IMR-90 (cell line): ENCODE measurements at regions not wholly inside any gene's neighbourhood (a gene's known extent, or its start where the extent isn't known, plus 50 kb on each side); places are given as distances from the start of the nearest gene placed in this dataset.

Experiments used
- ATAC-seq: fragments of 200-7000 bp; cut with Tn5 transposase; 2 replicates; pipeline ENCODE4 v1.9.1; 2020; ENCODE audit warnings: low read depth, mild to moderate bottlenecking, moderate library complexity
- BruUV-seq: library from RNA; stranded (reverse); fragments of 400-500 nt; replicated peaks from 2 replicates; lab custom pipeline; 2021; lab: Mats Ljungman, UMichigan
- CTCF ChIA-PET: fragments of 300-600 bp; formaldehyde crosslinking; extraction: SDS; loops from one replicate; lab custom pipeline; 2021; ENCODE audit warnings: antibody characterized with exemption; lab: Yijun Ruan, JAX
- POLR2A ChIA-PET: fragments of 300-600 bp; sonication (Branson Sonifier 250); formaldehyde crosslinking; loops from one replicate; lab custom pipeline; 2022; ENCODE audit warnings: antibody characterized with exemption; ENCODE audit not compliant: unreplicated experiment; lab: Charles Lee
- DNase-seq: peaks from one replicate; pipeline ENCODE4 v3.0.0; 2013
- H2AFZ ChIP-seq: replicated peaks from 2 replicates; pipeline ENCODE3; 2013; ENCODE audit warnings: low read length, mild to moderate bottlenecking; ENCODE audit not compliant: poor library complexity
- H2AK5ac ChIP-seq: 2 replicates; pipeline ENCODE4 v1.6.1; 2013; ENCODE audit warnings: low read depth, low read length, inconsistent platforms
- H2AK9ac ChIP-seq: replicated peaks from 2 replicates; pipeline ENCODE3; 2013; ENCODE audit warnings: mild to moderate bottlenecking, low read depth, low read length, moderate library complexity; ENCODE audit not compliant: poor library complexity
- H2BK120ac ChIP-seq: 2 replicates; pipeline ENCODE4 v1.6.1; 2013; ENCODE audit warnings: low read depth, low read length, inconsistent platforms
- H2BK15ac ChIP-seq: 3 replicates; pipeline ENCODE4 v1.6.1; 2013; ENCODE audit warnings: low read depth, low read length, inconsistent platforms
- H2BK20ac ChIP-seq: 2 replicates; pipeline ENCODE4 v1.6.1; 2013; ENCODE audit warnings: low read depth, mild to moderate bottlenecking, inconsistent platforms, low read length, moderate library complexity
- H2BK5ac ChIP-seq: 2 replicates; pipeline ENCODE4 v1.6.1; 2013; ENCODE audit warnings: mild to moderate bottlenecking, low read depth, low read length, inconsistent platforms; ENCODE audit not compliant: poor library complexity, severe bottlenecking
- H3K14ac ChIP-seq: replicated peaks from 2 replicates; pipeline ENCODE4 v1.6.1; 2013; ENCODE audit warnings: low read depth, low read length, inconsistent platforms
- H3K18ac ChIP-seq: 2 replicates; pipeline ENCODE4 v1.6.1; 2013; ENCODE audit warnings: low read depth, low read length, control low read depth
- H3K23ac ChIP-seq: 2 replicates; pipeline ENCODE4 v1.6.1; 2013; ENCODE audit warnings: low read depth, low read length, inconsistent platforms
- H3K27ac ChIP-seq: 2 replicates; pipeline ENCODE4 v1.5.1; 2013; ENCODE audit warnings: mild to moderate bottlenecking, control low read depth, low read length; ENCODE audit not compliant: insufficient read depth
- H3K27me3 ChIP-seq: 2 replicates; pipeline ENCODE4 v1.6.1; 2013; ENCODE audit warnings: low read length; ENCODE audit not compliant: control insufficient read depth, insufficient read depth
- H3K36me3 ChIP-seq: 2 replicates; pipeline ENCODE4 v1.6.1; 2013; ENCODE audit warnings: low read length, mixed read lengths; ENCODE audit not compliant: control insufficient read depth, insufficient read depth
- H3K4ac ChIP-seq: 2 replicates; pipeline ENCODE4 v1.6.1; 2013; ENCODE audit warnings: low read depth, low read length, inconsistent platforms
- H3K4me1 ChIP-seq: 2 replicates; pipeline ENCODE4 v1.6.1; 2013; ENCODE audit warnings: low read length, mixed read lengths; ENCODE audit not compliant: control insufficient read depth, insufficient read depth
- H3K4me2 ChIP-seq: 2 replicates; pipeline ENCODE4 v1.6.1; 2013; ENCODE audit warnings: low read depth, mild to moderate bottlenecking, control low read depth, low read length, moderate library complexity
- H3K4me3 ChIP-seq: 2 replicates; pipeline ENCODE4 v1.5.1; 2013; ENCODE audit warnings: low read depth, mild to moderate bottlenecking, control low read depth, low read length, moderate library complexity; ENCODE audit not compliant: insufficient read depth
- H3K56ac ChIP-seq: 2 replicates; pipeline ENCODE4 v1.6.1; 2013; ENCODE audit warnings: low read length, inconsistent platforms; ENCODE audit not compliant: insufficient read depth; ENCODE audit errors: extremely low read depth
- H3K79me1 ChIP-seq, 2 experiments: 2 replicates each; pipeline ENCODE4 v1.6.1; 2013; ENCODE audit warnings: low read length in 2 of 2, inconsistent platforms in 1 of 2, low read depth in 1 of 2
- H3K9ac ChIP-seq: 2 replicates; pipeline ENCODE4 v1.6.1; 2013; ENCODE audit warnings: low read depth, low read length, control low read depth
- H3K9me1 ChIP-seq: 2 replicates; pipeline ENCODE4 v1.6.1; 2013; ENCODE audit warnings: low read length, inconsistent platforms; ENCODE audit not compliant: insufficient read depth
- H3K9me3 ChIP-seq: 2 replicates; pipeline ENCODE4 v1.6.1; 2013; ENCODE audit warnings: low read length; ENCODE audit not compliant: control insufficient read depth, insufficient read depth
- H4K20me1 ChIP-seq: 2 replicates; pipeline ENCODE4 v1.6.1; 2013; ENCODE audit warnings: low read length, inconsistent platforms; ENCODE audit not compliant: insufficient read depth
- H4K5ac ChIP-seq: 2 replicates; pipeline ENCODE4 v1.6.1; 2013; ENCODE audit warnings: mild to moderate bottlenecking, low read depth, low read length, control low read depth
- H4K8ac ChIP-seq, 2 experiments: 2 replicates each; pipeline ENCODE4 v1.6.1; 2013; ENCODE audit warnings: low read depth in 2 of 2, low read length in 2 of 2, control low read depth in 1 of 2, inconsistent platforms in 1 of 2
- H4K91ac ChIP-seq: 2 replicates; pipeline ENCODE4 v1.6.1; 2013; ENCODE audit warnings: low read depth, low read length, inconsistent platforms; ENCODE audit not compliant: insufficient read depth
- BHLHE40 ChIP-seq: fragments of 150-350 bp; IDR thresholded peaks from 2 replicates; pipeline ENCODE4 v1.6.1; 2016; ENCODE audit warnings: mild to moderate bottlenecking, low read depth, low read length
- CEBPB ChIP-seq: IDR thresholded peaks from 2 replicates; pipeline ENCODE4 v1.6.1; 2012; ENCODE audit warnings: low read depth, low read length, improper control_type of control experiment
- CHD1 ChIP-seq: IDR thresholded peaks from 2 replicates; pipeline ENCODE4 v1.6.1; 2012; ENCODE audit warnings: low read depth, low read length, improper control_type of control experiment
- FOS ChIP-seq: fragments of 150-350 bp; IDR thresholded peaks from 2 replicates; pipeline ENCODE4 v1.6.1; 2016; ENCODE audit warnings: low read depth, low read length
- MAFK ChIP-seq: IDR thresholded peaks from 2 replicates; pipeline ENCODE4 v1.6.1; 2012; ENCODE audit warnings: low read depth, low read length, improper control_type of control experiment
- MAZ ChIP-seq: IDR thresholded peaks from 2 replicates; pipeline ENCODE4 v1.6.1; 2012; ENCODE audit warnings: low read depth, mild to moderate bottlenecking, low read length, improper control_type of control experiment, moderate library complexity, borderline replicate concordance
- MXI1 ChIP-seq: IDR thresholded peaks from 2 replicates; pipeline ENCODE4 v1.6.1; 2012; ENCODE audit warnings: low read depth, mild to moderate bottlenecking, low read length, moderate library complexity, borderline replicate concordance
- NFE2L2 ChIP-seq: fragments of 150-350 bp; IDR thresholded peaks from 2 replicates; pipeline ENCODE4 v1.6.1; 2016; ENCODE audit warnings: low read depth, mild to moderate bottlenecking, low read length
- POLR2A ChIP-seq: IDR thresholded peaks from 2 replicates; pipeline ENCODE4 v1.6.1; 2012; ENCODE audit warnings: mild to moderate bottlenecking, low read depth, low read length
- RAD21 ChIP-seq: IDR thresholded peaks from 2 replicates; pipeline ENCODE4 v1.6.1; 2012; ENCODE audit warnings: low read length, improper control_type of control experiment
- RCOR1 ChIP-seq: IDR thresholded peaks from 2 replicates; pipeline ENCODE4 v1.6.1; 2012; ENCODE audit warnings: mild to moderate bottlenecking, low read length, improper control_type of control experiment; ENCODE audit not compliant: insufficient replicate concordance
- RFX5 ChIP-seq: IDR thresholded peaks from 2 replicates; pipeline ENCODE4 v1.8.0; 2012; ENCODE audit warnings: low read depth, mild to moderate bottlenecking, low read length, moderate library complexity
- SMC3 ChIP-seq: fragments of 150-350 bp; IDR thresholded peaks from 2 replicates; pipeline ENCODE4 v1.6.1; 2016; ENCODE audit warnings: low read depth, mild to moderate bottlenecking, antibody characterized with exemption, low read length, moderate library complexity
- WGBS, 2 experiments: methylation state at CpG; one replicate each; pipeline versions ENCODE4 v1.1.5 to v1.1.7; 2013; ENCODE audit warnings: missing lambda C conversion rate in 2 of 2; ENCODE audit not compliant: insufficient read length in 1 of 2; ENCODE audit errors: extremely low coverage in 2 of 2; 5-methylcytosine and 5-hydroxymethylcytosine counted together
- dilution Hi-C: fragments of 300-500 bp; cut with HindIII; formaldehyde crosslinking; loops from one replicate; pipeline ENCODE4 v1.14.3; 2018; ENCODE audit warnings: low sequenced_read_pairs; ENCODE audit not compliant: unreplicated experiment
- in situ Hi-C: fragments of 300-500 bp; cut with MboI; formaldehyde crosslinking; loops from 3 replicates; pipeline ENCODE4 v1.14.3; 2019; ENCODE audit warnings: low sequenced_read_pairs, inconsistent platforms, mixed read lengths
- intact Hi-C: fragments of 100-400 bp; cut with micrococcal nuclease; formaldehyde crosslinking; loops from 2 replicates; pipeline ENCODE4 v1.10.0; 2022
- TF ChIP-seq, protein P1 (sequence below): fragments of 150-350 bp; IDR thresholded peaks from 2 replicates; pipeline ENCODE4 v1.6.1; 2016; ENCODE audit warnings: low read depth, mild to moderate bottlenecking, low read length, moderate library complexity, borderline replicate concordance
- TF ChIP-seq, protein P2 (sequence below): conservative IDR thresholded peaks from 2 replicates; pipeline ENCODE4 v1.5.1; 2012; ENCODE audit warnings: mild to moderate bottlenecking, low read depth, low read length, improper control_type of control experiment
- TF ChIP-seq, protein P3 (sequence below): fragments of 150-350 bp; IDR thresholded peaks from 2 replicates; pipeline ENCODE4 v1.6.1; 2017; ENCODE audit warnings: mild to moderate bottlenecking, antibody characterized with exemption, low read length, low read depth

DNA sequence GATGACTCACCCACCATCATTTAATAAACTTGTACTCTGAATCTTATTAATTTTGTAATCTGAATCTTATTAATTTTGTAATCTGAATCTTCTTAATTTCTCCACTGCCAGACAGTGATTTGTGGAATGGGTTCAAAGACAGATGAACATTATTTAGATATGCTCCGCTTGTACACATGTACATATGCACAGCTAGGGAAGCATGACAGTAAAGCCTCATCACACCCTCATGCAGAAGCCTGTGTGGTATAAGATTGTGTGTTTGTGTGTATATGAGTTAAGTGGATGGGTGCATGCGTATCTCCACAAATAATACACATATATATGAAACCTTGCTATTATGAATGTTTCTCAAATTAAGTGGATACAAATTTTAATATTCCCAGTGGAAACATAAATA, 318.5 kb upstream of the SFRP2 start:
- H4K5ac ChIP-seq: no peak overlapping the region
- WGBS, 2 experiments: no CpG with 5 or more reads among the region's 2 CpGs
- no peak for ATAC-seq
- no peak overlapping the region for H2BK120ac ChIP-seq
- BruUV-seq: no TSS peak
- DNase-seq: no peak
- H3K27me3 ChIP-seq: no peaks in the 10 kb centered on the region
- H2AK5ac ChIP-seq: no peak overlapping the region
- H3K4me1 ChIP-seq: no peaks in the 10 kb centered on the region
- no peaks in the 10 kb centered on the region for H3K79me1 ChIP-seq
- intact Hi-C loops: no loop called here
- no peaks in the 10 kb centered on the region for H3K9me1 ChIP-seq
- H3K18ac ChIP-seq: no peak overlapping the region
- no peak overlapping the region for H2BK20ac ChIP-seq
- no peaks in the 10 kb centered on the region for H3K36me3 ChIP-seq
- no peak overlapping the region for H3K27ac ChIP-seq
- no peak overlapping the region for H3K23ac ChIP-seq
- no peak overlapping the region for H2AK9ac ChIP-seq
- no peak overlapping the region for H4K8ac ChIP-seq
- H2BK15ac ChIP-seq: no peak overlapping the region
- no peak overlapping the region for H2BK5ac ChIP-seq
- H3K4me3 ChIP-seq: no peak overlapping the region
- no peak overlapping the region for H3K4ac ChIP-seq
- no peak overlapping the region for H3K9ac ChIP-seq
- no peak overlapping the region for H4K91ac ChIP-seq
- TF ChIP-seq CEBPB: no peak
- no peak for TF ChIP-seq MXI1
- TF ChIP-seq RCOR1: no peak
- TF ChIP-seq RFX5: no peak
- TF ChIP-seq SMC3: no peak
- TF ChIP-seq CHD1: no peak
- TF ChIP-seq, protein P1, sequence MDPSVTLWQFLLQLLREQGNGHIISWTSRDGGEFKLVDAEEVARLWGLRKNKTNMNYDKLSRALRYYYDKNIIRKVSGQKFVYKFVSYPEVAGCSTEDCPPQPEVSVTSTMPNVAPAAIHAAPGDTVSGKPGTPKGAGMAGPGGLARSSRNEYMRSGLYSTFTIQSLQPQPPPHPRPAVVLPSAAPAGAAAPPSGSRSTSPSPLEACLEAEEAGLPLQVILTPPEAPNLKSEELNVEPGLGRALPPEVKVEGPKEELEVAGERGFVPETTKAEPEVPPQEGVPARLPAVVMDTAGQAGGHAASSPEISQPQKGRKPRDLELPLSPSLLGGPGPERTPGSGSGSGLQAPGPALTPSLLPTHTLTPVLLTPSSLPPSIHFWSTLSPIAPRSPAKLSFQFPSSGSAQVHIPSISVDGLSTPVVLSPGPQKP: no peak
- TF ChIP-seq, protein P2, sequence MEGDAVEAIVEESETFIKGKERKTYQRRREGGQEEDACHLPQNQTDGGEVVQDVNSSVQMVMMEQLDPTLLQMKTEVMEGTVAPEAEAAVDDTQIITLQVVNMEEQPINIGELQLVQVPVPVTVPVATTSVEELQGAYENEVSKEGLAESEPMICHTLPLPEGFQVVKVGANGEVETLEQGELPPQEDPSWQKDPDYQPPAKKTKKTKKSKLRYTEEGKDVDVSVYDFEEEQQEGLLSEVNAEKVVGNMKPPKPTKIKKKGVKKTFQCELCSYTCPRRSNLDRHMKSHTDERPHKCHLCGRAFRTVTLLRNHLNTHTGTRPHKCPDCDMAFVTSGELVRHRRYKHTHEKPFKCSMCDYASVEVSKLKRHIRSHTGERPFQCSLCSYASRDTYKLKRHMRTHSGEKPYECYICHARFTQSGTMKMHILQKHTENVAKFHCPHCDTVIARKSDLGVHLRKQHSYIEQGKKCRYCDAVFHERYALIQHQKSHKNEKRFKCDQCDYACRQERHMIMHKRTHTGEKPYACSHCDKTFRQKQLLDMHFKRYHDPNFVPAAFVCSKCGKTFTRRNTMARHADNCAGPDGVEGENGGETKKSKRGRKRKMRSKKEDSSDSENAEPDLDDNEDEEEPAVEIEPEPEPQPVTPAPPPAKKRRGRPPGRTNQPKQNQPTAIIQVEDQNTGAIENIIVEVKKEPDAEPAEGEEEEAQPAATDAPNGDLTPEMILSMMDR: no peak
- no peak for TF ChIP-seq FOS
- TF ChIP-seq, protein P3, sequence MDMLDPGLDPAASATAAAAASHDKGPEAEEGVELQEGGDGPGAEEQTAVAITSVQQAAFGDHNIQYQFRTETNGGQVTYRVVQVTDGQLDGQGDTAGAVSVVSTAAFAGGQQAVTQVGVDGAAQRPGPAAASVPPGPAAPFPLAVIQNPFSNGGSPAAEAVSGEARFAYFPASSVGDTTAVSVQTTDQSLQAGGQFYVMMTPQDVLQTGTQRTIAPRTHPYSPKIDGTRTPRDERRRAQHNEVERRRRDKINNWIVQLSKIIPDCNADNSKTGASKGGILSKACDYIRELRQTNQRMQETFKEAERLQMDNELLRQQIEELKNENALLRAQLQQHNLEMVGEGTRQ: no peak
- no peak for TF ChIP-seq POLR2A
- TF ChIP-seq MAFK: no peak
- TF ChIP-seq MAZ: no peak
- TF ChIP-seq BHLHE40: no peak
- no peak for TF ChIP-seq RAD21
- TF ChIP-seq NFE2L2: no peak
- H3K9me3 ChIP-seq: peaks cover 5% of the 10 kb centered on the region; the same call in 1 of the 2 replicates
- POLR2A ChIA-PET: no interaction called here
- no peak overlapping the region for H3K4me2 ChIP-seq
- dilution Hi-C loops: no loop called here
- CTCF ChIA-PET: no interaction called here
- no peak overlapping the region for H3K14ac ChIP-seq
- in situ Hi-C loops: no loop called here
- H2AFZ ChIP-seq: no peak overlapping the region
- H4K20me1 ChIP-seq: no peaks in the 10 kb centered on the region
- no peak overlapping the region for H3K56ac ChIP-seq
